HFFc6 (cell line): ENCODE measurements at regions not wholly inside any gene's neighbourhood (a gene's known extent, or its start where the extent isn't known, plus 50 kb on each side); places are given as distances from the start of the nearest gene placed in this dataset.

Experiments
- DNase-seq: peaks from one replicate; pipeline ENCODE4 v3.0.0-alpha.2; 2018
- H3K27ac Mint-ChIP-seq: 2 replicates; pipeline ENCODE4 v1.8.0; 2020; ENCODE audit warnings: mild to moderate bottlenecking, mixed read lengths
- H3K27me3 Mint-ChIP-seq: 2 replicates; pipeline ENCODE4 v1.8.0; 2021; ENCODE audit warnings: mild to moderate bottlenecking, moderate library complexity, mixed read lengths; ENCODE audit not compliant: insufficient read depth
- H3K36me3 Mint-ChIP-seq: 2 replicates; pipeline ENCODE4 v1.8.0; 2021; ENCODE audit warnings: low read depth, mixed read lengths
- H3K4me1 Mint-ChIP-seq: 2 replicates; pipeline ENCODE4 v1.8.0; 2020; ENCODE audit warnings: low read depth, mixed read lengths
- H3K4me3 Mint-ChIP-seq: 2 replicates; pipeline ENCODE4 v1.8.0; 2020; ENCODE audit warnings: mild to moderate bottlenecking, moderate library complexity, mixed read lengths
- H3K9me3 Mint-ChIP-seq: 2 replicates; pipeline ENCODE4 v1.8.0; 2020; ENCODE audit warnings: mild to moderate bottlenecking, mixed read lengths
- TF ChIP-seq, protein P1 (sequence below): fragments of 200-600 bp; sonication (generic); IDR thresholded peaks from 2 replicates; pipeline ENCODE4 v1.5.0; 2021; ENCODE audit warnings: antibody characterized with exemption, mild to moderate bottlenecking

DNA sequence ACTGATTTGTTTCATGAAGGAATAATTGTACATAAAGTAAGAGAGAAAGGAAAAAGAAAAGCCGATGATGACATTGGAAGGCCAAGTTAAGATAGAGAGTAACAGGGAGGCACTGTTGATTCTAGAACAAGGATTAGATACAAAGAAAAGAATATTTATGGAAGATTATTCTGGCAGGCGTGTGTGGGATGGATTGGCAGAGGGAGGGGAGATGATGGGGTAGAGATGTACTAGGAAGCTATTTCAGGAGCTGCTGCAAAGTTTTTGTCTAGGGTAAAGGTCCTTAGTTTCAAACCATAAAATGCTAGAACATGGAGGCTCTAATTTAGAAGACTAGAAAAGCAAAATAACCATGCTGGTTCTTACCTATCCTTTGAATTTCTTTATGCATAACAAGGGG, 280.0 kb upstream of the LRRN1 start:
- peaks cover 2% of the 10 kb centered on the region for H3K27me3 Mint-ChIP-seq
- TF ChIP-seq, protein P1, sequence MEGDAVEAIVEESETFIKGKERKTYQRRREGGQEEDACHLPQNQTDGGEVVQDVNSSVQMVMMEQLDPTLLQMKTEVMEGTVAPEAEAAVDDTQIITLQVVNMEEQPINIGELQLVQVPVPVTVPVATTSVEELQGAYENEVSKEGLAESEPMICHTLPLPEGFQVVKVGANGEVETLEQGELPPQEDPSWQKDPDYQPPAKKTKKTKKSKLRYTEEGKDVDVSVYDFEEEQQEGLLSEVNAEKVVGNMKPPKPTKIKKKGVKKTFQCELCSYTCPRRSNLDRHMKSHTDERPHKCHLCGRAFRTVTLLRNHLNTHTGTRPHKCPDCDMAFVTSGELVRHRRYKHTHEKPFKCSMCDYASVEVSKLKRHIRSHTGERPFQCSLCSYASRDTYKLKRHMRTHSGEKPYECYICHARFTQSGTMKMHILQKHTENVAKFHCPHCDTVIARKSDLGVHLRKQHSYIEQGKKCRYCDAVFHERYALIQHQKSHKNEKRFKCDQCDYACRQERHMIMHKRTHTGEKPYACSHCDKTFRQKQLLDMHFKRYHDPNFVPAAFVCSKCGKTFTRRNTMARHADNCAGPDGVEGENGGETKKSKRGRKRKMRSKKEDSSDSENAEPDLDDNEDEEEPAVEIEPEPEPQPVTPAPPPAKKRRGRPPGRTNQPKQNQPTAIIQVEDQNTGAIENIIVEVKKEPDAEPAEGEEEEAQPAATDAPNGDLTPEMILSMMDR, result no peak

DNA sequence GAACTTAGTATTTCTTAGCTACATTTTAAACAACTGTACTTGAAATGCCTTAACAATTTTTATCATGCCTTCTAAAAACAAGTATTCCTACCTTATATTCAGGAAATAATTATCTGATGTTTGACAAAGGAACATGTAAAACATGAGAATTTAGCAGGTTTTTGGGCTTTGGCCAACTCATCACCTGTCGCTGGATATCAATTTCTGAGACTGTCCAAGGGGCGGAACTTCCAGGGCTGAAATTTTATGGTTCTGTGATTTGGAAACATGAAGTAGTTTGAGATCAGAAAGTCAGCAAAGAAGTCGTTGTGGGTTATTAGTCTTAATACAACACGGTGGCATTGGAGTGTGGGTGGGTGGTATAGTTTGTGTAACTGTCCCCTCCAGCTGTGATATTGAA, 282.2 kb upstream of the LRRN1 start:
- Mint-ChIP-seq H3K27me3 (peaks cover 2% of the 10 kb centered on the region), H3K9me3 (peaks cover 26% of the 10 kb centered on the region), H3K36me3 (no peaks in the 10 kb centered on the region), H3K4me3 (no peak overlapping the region), H3K4me1 (no peaks in the 10 kb centered on the region), H3K27ac (no peak overlapping the region)
- no peak for DNase-seq
- TF ChIP-seq, protein P1, result no peak

More for the DNA sequence above, 280.0 kb upstream of the LRRN1 start:
- Mint-ChIP-seq H3K4me1 (no peaks in the 10 kb centered on the region), H3K36me3 (no peaks in the 10 kb centered on the region), H3K9me3 (peaks cover 13% of the 10 kb centered on the region), H3K27ac (no peak overlapping the region), H3K4me3 (no peak overlapping the region)
- no peak for DNase-seq

DNA sequence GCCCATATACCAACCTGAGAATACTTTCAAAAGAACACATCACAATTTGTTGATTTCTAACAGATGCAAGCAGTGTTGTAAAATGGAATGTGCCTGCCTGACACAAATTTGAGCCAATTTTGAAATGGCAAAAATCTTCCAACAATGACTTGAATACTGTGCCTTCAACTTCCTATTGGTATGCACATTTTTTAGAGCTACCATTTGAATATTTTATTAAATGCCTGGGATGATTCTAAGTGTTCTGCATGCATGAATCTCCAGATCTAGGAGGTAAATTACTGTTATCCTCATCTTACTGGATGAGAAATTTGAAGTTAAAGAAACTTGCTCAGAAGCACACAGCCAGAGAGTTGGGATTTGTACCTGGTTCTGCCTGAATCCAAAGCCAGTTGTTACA, 282.8 kb upstream of the LRRN1 start:
- Mint-ChIP-seq H3K27ac (no peak overlapping the region), H3K36me3 (no peaks in the 10 kb centered on the region), H3K9me3 (peaks cover 28% of the 10 kb centered on the region), H3K4me3 (no peak overlapping the region), H3K27me3 (peaks cover 2% of the 10 kb centered on the region), H3K4me1 (no peaks in the 10 kb centered on the region)
- no peak for DNase-seq
- TF ChIP-seq, protein P1, result no peak

DNA sequence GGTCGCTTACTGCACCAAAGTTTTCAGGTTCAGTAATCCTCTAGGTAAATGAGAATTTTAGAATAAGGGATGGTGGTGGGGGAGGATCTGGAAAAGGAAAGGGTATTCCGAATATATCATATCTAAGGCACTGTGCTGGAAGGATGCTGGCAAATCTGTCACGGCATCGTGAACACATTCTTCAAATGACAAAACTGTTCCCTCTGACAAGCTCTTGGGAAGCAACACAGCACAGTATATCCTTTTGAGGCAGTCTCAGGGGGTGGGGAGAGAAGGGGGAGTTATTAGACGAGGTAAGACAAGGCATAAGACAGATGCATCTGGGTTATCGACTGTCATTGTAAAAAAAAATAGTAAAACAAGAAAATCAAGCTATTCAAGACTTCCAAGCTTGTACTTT, 289.6 kb upstream of the LRRN1 start:
- Mint-ChIP-seq H3K36me3 (no peaks in the 10 kb centered on the region), H3K4me1 (no peaks in the 10 kb centered on the region), H3K27ac (no peak overlapping the region), H3K9me3 (peaks cover 34% of the 10 kb centered on the region), H3K27me3 (no peaks in the 10 kb centered on the region), H3K4me3 (no peak overlapping the region)
- TF ChIP-seq, protein P1, result no peak
- no peak for DNase-seq

DNA sequence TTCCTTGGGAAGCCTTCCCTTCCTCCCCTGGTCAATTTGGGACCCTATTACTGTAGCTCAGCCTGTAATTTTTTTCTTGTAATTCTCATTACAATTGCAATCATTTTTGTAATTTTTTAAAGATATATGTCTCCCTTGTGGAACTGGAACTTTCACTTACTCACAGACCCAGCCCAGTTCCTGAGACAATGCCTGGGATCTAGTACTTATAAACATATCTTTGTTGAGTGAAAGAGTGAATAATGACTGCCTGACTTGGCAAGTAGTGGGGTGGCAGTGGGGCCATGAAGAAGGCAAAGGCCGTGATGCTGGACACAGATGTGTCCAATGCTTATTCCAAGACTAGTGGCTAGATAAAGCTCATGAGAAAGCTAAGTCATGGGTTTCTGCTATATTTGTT, 294.5 kb upstream of the LRRN1 start:
- H3K27ac Mint-ChIP-seq, result no peak overlapping the region
- TF ChIP-seq, protein P1, result no peak

DNA sequence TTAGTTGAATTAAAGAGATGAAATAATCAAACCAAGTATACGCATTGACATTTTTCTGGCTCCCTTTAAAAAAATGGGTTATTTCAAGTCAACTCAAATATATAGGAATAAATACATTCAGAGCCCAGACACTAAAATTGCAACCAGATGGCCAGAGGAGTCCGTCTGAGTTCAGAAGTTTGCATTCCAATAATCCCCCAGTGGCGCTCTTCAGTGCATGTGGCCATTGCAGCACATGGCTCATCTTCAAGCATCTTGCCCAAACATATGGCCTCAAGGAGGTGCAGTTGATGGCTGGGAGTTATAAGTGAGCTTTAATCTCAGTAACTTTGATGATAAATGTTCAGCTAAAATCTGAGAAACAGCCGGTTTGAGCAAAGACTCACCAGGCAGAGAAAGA, 295.8 kb upstream of the LRRN1 start:
- Mint-ChIP-seq H3K27ac (no peak overlapping the region), H3K9me3 (peaks cover 67% of the 10 kb centered on the region), H3K4me1 (no peaks in the 10 kb centered on the region), H3K27me3 (no peaks in the 10 kb centered on the region), H3K36me3 (no peaks in the 10 kb centered on the region), H3K4me3 (no peak overlapping the region)
- no peak for DNase-seq
- TF ChIP-seq, protein P1, result no peak

More for the DNA sequence above, 294.5 kb upstream of the LRRN1 start:
- peaks cover 57% of the 10 kb centered on the region for H3K9me3 Mint-ChIP-seq
- no peaks in the 10 kb centered on the region for H3K4me1 Mint-ChIP-seq
- no peaks in the 10 kb centered on the region for H3K36me3 Mint-ChIP-seq
- no peak overlapping the region for H3K4me3 Mint-ChIP-seq
- no peaks in the 10 kb centered on the region for H3K27me3 Mint-ChIP-seq
- no peak for DNase-seq
